HG03139 (cell line): ENCODE measurements at regions not wholly inside any gene's neighbourhood (a gene's known extent, or its start where the extent isn't known, plus 50 kb on each side); places are given as distances from the start of the nearest gene placed in this dataset.

Experiments used
- ATAC-seq: cut with Tn5 transposase; IDR thresholded peaks from one replicate; pipeline ENCODE4 v1.9.1; 2021; ENCODE audit not compliant: unreplicated experiment

- no peak for ATAC-seq
Observed at GRCh38 chr9:113808391-113809358, 67.4 kb upstream of the ZNF618 start.

GRCh38 chr9:113817171-113817570 lies 58.9 kb upstream of the ZNF618 start:
- no peak for ATAC-seq

- no peak for ATAC-seq
Observed at GRCh38 chr9:113818391-113818790, 57.7 kb upstream of the ZNF618 start.

GRCh38 chr9:113822315-113822714 lies 53.8 kb upstream of the ZNF618 start:
- no peak for ATAC-seq

GRCh38 chr9:113823421-113823820 lies 52.7 kb upstream of the ZNF618 start:
- ATAC-seq: no peak
